HEK293 (cell line): ENCODE measurements at regions not wholly inside any gene's neighbourhood (a gene's known extent, or its start where the extent isn't known, plus 50 kb on each side); places are given as distances from the start of the nearest gene placed in this dataset.

Experiments used
- CTCF ChIA-PET: fragments of 350-600 bp; formaldehyde crosslinking; extraction: SDS; loops from one replicate; lab custom pipeline; 2021; ENCODE audit warnings: antibody characterized with exemption; lab: Yijun Ruan, JAX
- POLR2A ChIA-PET: fragments of 300-600 bp; formaldehyde crosslinking; extraction: SDS; loops from one replicate; lab custom pipeline; 2020; ENCODE audit warnings: antibody characterized with exemption, inconsistent platforms; lab: Yijun Ruan, JAX
- H3K27ac ChIP-seq: fragments of 200-500 bp; sonication (Bioruptor generic); 2 replicates; pipeline ENCODE4 v1.5.1; 2014; ENCODE audit warnings: low read depth, low read length, control low read depth, inconsistent platforms; ENCODE audit errors: extremely low read depth
- H3K36me3 ChIP-seq, 2 experiments: fragments of 200-500 bp in 1 of 2; sonication (Bioruptor generic) in 1 of 2; 1 replicate in 1 of 2; 2 replicates in 1 of 2; pipeline ENCODE4 v1.5.1; 2014 to 2017; ENCODE audit warnings: inconsistent platforms in 2 of 2, low read length in 2 of 2; ENCODE audit not compliant: control insufficient read depth in 2 of 2, insufficient read depth in 1 of 2
- H3K4me1 ChIP-seq: fragments of 200-500 bp; sonication (Bioruptor generic); 2 replicates; pipeline ENCODE4 v1.5.1; 2014; ENCODE audit warnings: mild to moderate bottlenecking, low read length, inconsistent platforms; ENCODE audit not compliant: control insufficient read depth, insufficient read depth
- H3K4me3 ChIP-seq: 2 replicates; pipeline ENCODE4 v1.5.1; 2011; ENCODE audit warnings: low read depth, mild to moderate bottlenecking, control low read depth, low read length, moderate library complexity
- H3K9me3 ChIP-seq: fragments of 200-500 bp; sonication (Bioruptor generic); 2 replicates; pipeline ENCODE4 v1.5.1; 2014; ENCODE audit warnings: low read depth, low read length, inconsistent platforms; ENCODE audit not compliant: control insufficient read depth, insufficient read depth
- MEIS1 ChIP-seq: sonication (generic); formaldehyde crosslinking; IDR thresholded peaks from 2 replicates; pipeline ENCODE4 v1.8.1; 2022; ENCODE audit warnings: missing genetic modification reagents, mild to moderate bottlenecking, borderline replicate concordance
- SP2 ChIP-seq: fragments of 450-650 bp; formaldehyde crosslinking; IDR thresholded peaks from 2 replicates; pipeline ENCODE4 v1.5.1; 2016; ENCODE audit warnings: missing biosample characterization, missing genetic modification characterization
- ZBTB1 ChIP-seq: fragments of 450-650 bp; formaldehyde crosslinking; IDR thresholded peaks from 2 replicates; pipeline ENCODE4 v1.5.1; 2016; ENCODE audit warnings: missing biosample characterization, missing genetic modification characterization
- ZBTB17 ChIP-seq: fragments of 450-650 bp; formaldehyde crosslinking; IDR thresholded peaks from 2 replicates; pipeline ENCODE4 v1.5.1; 2016; ENCODE audit warnings: missing biosample characterization, missing genetic modification characterization
- ZFP37 ChIP-seq: fragments of 450-650 bp; formaldehyde crosslinking; IDR thresholded peaks from 2 replicates; pipeline ENCODE4 v1.5.1; 2016; ENCODE audit warnings: missing biosample characterization, missing genetic modification characterization
- ZFP41 ChIP-seq: fragments of 450-650 bp; formaldehyde crosslinking; IDR thresholded peaks from 2 replicates; pipeline ENCODE4 v1.5.1; 2016; ENCODE audit warnings: missing biosample characterization, missing genetic modification characterization, borderline replicate concordance
- ZNF112 ChIP-seq: fragments of 450-650 bp; formaldehyde crosslinking; IDR thresholded peaks from 2 replicates; pipeline ENCODE4 v1.5.0; 2017; ENCODE audit warnings: missing biosample characterization, missing genetic modification characterization
- ZNF155 ChIP-seq: fragments of 450-650 bp; formaldehyde crosslinking; IDR thresholded peaks from 2 replicates; pipeline ENCODE4 v1.5.1; 2016; ENCODE audit warnings: missing biosample characterization, missing genetic modification characterization
- ZNF274 ChIP-seq, 2 experiments: fragments of 200-500 bp in 1 of 2; fragments of 450-650 bp in 1 of 2; sonication (Bioruptor generic) in 1 of 2; formaldehyde crosslinking in 1 of 2; IDR thresholded peaks; 2 replicates each; pipeline versions ENCODE4 v1.5.1 to v1.6.1; 2014 to 2016; ENCODE audit warnings: borderline replicate concordance in 1 of 2, inconsistent platforms in 1 of 2, low read length in 1 of 2, missing biosample characterization in 1 of 2, missing genetic modification characterization in 1 of 2
- ZNF501 ChIP-seq: fragments of 450-650 bp; formaldehyde crosslinking; IDR thresholded peaks from 2 replicates; pipeline ENCODE4 v1.5.1; 2016; ENCODE audit warnings: missing biosample characterization, missing genetic modification characterization
- ZNF623 ChIP-seq: fragments of 450-650 bp; formaldehyde crosslinking; IDR thresholded peaks from 2 replicates; pipeline ENCODE4 v1.5.1; 2016; ENCODE audit warnings: missing biosample characterization, missing genetic modification characterization
- TF ChIP-seq, protein P1 (sequence below): fragments of 450-650 bp; formaldehyde crosslinking; IDR thresholded peaks from 2 replicates; pipeline ENCODE4; 2016; ENCODE audit warnings: missing biosample characterization, missing genetic modification characterization
- TF ChIP-seq, protein P2 (sequence below): fragments of 450-650 bp; formaldehyde crosslinking; IDR thresholded peaks from 2 replicates; pipeline ENCODE4 v1.5.1; 2016; ENCODE audit warnings: missing biosample characterization, missing genetic modification characterization
- TF ChIP-seq, protein P3 (sequence below): fragments of 450-650 bp; formaldehyde crosslinking; IDR thresholded peaks from 2 replicates; pipeline ENCODE4 v1.5.1; 2016; ENCODE audit warnings: missing biosample characterization, missing genetic modification characterization, borderline replicate concordance

DNA sequence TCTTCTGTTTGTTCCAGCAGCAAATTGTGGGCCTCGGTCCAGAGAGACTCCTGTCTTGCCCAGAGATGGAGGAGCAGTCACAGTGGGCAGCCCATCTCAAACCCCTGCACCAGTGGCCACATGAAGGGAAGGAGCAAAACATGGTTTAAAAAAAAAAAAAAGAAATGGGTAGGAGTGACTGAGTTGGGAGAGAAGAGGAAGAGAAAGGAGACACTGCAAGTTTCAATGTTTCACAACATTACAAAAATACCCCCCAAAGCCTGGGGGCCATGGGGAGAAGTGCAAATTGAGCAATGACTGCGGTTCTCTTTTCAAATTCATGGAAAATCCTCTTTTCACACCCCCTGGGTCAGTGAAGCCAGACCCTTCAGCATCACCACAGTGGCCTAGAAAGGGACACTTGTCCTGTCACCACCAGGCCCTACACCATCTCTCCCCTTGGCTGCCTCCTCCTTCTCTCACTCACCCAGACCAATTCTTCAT lies 117.1 kb downstream of the ZFP36L2 start:
- POLR2A ChIA-PET, result no interaction called here
- TF ChIP-seq, protein P1, sequence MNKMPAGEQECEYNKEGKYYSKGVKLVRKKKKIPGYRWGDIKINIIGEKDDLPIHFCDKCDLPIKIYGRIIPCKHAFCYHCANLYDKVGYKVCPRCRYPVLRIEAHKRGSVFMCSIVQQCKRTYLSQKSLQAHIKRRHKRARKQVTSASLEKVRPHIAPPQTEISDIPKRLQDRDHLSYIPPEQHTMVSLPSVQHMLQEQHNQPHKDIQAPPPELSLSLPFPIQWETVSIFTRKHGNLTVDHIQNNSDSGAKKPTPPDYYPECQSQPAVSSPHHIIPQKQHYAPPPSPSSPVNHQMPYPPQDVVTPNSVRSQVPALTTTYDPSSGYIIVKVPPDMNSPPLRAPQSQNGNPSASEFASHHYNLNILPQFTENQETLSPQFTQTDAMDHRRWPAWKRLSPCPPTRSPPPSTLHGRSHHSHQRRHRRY (tag by site-specific recombination), result no peak
- TF ChIP-seq ZNF274 (IDR thresholded peaks at IDR 0.05; ENCODE audit: low read length) (no peak), ZNF274 (tag by site-specific recombination; IDR thresholded peaks at IDR 0.05; ENCODE audit: borderline replicate concordance) (no peak), ZFP41 (no peak), ZNF623 (tag by site-specific recombination) (no peak), ZNF501 (tag by site-specific recombination) (no peak), ZFP37 (tag by site-specific recombination) (no peak), MEIS1 (CRISPR knock-in tag) (no peak), ZNF155 (no peak), SP2 (tag by site-specific recombination) (no peak)
- Histone ChIP-seq H3K36me3 (no peaks in the 10 kb centered on the region), H3K9me3 (no peaks in the 10 kb centered on the region), H3K27ac (no peak overlapping the region), H3K4me1 (no peaks in the 10 kb centered on the region), H3K4me3 (no peak overlapping the region)
- CTCF ChIA-PET, result no interaction called here

DNA sequence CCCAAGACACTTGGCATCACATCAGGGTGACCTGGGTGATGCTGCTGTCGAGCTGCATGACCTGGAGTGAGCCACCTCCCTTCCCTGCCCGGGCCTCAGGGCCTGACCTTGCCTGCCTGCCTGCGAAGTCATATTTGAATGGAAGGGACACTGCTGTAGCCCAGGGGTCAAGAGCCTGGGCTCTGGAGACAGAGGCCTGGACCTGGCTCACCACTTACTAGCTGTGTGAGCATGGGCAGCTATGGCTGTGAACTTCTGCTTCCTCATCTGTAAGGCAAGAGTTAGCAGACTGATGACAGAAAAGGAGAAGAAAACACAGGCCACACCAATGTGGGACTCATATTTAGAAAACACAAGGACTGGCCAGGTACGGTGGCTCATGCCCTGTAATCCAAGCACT lies 118.7 kb downstream of the ZFP36L2 start:
- TF ChIP-seq ZNF112 (tag by site-specific recombination), result no peak
- TF ChIP-seq, protein P2, sequence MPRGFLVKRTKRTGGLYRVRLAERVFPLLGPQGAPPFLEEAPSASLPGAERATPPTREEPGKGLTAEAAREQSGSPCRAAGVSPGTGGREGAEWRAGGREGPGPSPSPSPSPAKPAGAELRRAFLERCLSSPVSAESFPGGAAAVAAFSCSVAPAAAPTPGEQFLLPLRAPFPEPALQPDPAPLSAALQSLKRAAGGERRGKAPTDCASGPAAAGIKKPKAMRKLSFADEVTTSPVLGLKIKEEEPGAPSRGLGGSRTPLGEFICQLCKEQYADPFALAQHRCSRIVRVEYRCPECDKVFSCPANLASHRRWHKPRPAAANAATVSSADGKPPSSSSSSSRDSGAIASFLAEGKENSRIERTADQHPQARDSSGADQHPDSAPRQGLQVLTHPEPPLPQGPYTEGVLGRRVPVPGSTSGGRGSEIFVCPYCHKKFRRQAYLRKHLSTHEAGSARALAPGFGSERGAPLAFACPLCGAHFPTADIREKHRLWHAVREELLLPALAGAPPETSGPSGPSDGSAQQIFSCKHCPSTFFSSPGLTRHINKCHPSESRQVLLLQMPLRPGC, result no peak
- POLR2A ChIA-PET, result interaction anchor here (1.2 kb wide), 1 partner anchor 119 kb away, joined by 3 read pairs; the partner anchor contains the start of gene ZFP36L2
- Histone ChIP-seq H3K36me3 (no peaks in the 10 kb centered on the region), H3K9me3 (no peaks in the 10 kb centered on the region), H3K27ac (no peak overlapping the region), H3K4me1 (no peaks in the 10 kb centered on the region), H3K4me3 (no peak overlapping the region)
- CTCF ChIA-PET, result interaction anchor here (0.7 to 0.9 kb wide), 2 partner anchors 19 to 375 kb away, joined by 3 to 4 read pairs; no protein-coding TSS in a partner anchor

DNA sequence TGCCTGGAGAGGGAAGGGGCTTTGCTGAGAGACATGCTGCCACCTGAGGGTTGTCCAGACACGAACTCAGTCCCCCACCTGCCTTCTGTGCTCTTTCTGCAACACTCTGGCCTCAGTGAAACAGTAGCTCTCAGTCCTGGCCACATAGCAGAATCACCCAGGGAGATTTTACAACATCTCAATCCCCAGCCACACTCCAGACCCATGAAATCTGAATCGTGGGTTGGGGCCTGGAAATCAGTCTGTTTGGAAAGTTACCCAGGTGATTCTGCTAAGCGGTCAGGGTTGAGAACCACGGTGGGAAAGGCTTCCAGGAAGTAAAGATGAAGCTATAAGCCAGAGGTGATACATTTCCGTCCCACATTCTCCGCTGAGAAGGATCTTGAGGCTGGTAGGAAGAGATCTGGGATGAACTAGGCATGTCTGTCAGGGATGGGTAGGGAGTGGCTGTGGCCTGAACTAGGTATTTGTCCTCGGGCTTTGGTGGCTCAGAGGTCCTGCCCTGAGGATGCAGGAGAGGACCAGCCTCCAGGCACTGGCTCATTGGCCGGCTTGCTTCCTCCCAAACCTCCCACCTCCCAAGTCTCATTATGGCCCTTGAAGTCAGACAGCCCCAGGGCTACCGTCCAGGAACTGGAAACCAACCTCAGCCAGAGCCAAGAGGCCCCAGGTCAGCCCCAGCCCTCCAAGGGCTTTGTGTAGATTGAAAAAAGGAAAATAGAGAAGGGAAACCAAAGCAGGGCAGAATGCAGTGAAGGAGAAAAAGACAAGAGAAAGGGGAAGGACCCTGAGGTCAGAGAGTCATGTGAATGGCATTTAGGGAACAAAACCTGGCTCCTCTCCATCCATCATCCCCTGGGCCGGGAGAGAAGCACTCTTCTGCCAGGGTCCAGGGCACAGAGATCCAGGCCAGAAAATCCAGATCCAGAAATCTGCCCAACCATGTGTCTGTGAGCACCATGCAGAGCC lies 119.6 kb downstream of the ZFP36L2 start:
- ChIA-PET CTCF (interaction anchor here (0.5 to 0.9 kb wide), 6 partner anchors 18 to 866 kb away, joined by 3 to 4 read pairs (median 3); no protein-coding TSS in a partner anchor), POLR2A (no interaction called here)
- Histone ChIP-seq H3K4me1 (no peaks in the 10 kb centered on the region), H3K36me3 (no peaks in the 10 kb centered on the region), H3K9me3 (no peaks in the 10 kb centered on the region), H3K27ac (no peak overlapping the region), H3K4me3 (no peak overlapping the region)
- peak; percentile 27; the same call in 1 of the 2 replicates for TF ChIP-seq ZBTB17 (tag by site-specific recombination)
- TF ChIP-seq, protein P3, sequence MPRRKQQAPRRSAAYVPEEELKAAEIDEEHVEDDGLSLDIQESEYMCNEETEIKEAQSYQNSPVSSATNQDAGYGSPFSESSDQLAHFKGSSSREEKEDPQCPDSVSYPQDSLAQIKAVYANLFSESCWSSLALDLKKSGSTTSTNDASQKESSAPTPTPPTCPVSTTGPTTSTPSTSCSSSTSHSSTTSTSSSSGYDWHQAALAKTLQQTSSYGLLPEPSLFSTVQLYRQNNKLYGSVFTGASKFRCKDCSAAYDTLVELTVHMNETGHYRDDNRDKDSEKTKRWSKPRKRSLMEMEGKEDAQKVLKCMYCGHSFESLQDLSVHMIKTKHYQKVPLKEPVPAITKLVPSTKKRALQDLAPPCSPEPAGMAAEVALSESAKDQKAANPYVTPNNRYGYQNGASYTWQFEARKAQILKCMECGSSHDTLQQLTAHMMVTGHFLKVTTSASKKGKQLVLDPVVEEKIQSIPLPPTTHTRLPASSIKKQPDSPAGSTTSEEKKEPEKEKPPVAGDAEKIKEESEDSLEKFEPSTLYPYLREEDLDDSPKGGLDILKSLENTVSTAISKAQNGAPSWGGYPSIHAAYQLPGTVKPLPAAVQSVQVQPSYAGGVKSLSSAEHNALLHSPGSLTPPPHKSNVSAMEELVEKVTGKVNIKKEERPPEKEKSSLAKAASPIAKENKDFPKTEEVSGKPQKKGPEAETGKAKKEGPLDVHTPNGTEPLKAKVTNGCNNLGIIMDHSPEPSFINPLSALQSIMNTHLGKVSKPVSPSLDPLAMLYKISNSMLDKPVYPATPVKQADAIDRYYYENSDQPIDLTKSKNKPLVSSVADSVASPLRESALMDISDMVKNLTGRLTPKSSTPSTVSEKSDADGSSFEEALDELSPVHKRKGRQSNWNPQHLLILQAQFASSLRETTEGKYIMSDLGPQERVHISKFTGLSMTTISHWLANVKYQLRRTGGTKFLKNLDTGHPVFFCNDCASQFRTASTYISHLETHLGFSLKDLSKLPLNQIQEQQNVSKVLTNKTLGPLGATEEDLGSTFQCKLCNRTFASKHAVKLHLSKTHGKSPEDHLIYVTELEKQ (tag by site-specific recombination), result no peak
- no peak for TF ChIP-seq ZBTB1 (tag by site-specific recombination)
